ENCODE measurements at regions not wholly inside any gene's neighbourhood (a gene's known extent, or its start where the extent isn't known, plus 50 kb on each side); places are given as distances from the start of the nearest gene placed in this dataset.

GRCh38 chr2:217402761-217403383 lies 543.0 kb upstream of the TNP1 start:
- Histone ChIP-seq H3K4me2 (no peak overlapping the region), H3K27ac (ENCODE audit: low read depth in 2 of 2, low read length in 1 of 2) (peak overlapping the region in 1 of 2 experiments; percentile 36; a peak in 1 of 4 replicates), H3K36me3 (replicated peaks in 1 of 2; ENCODE audit: control insufficient read depth in 1 of 2, insufficient read depth in 2 of 2, low read length in 1 of 2) (no peaks in the 10 kb centered on the region), H3K27me3 (ENCODE audit: insufficient read depth) (no peaks in the 10 kb centered on the region), H2AFZ (ENCODE audit: low read depth) (no peak overlapping the region), H3K4me1 (ENCODE audit: control insufficient read depth in 1 of 2, insufficient read depth in 2 of 2, low read depth in 1 of 2, low read length in 1 of 2) (peaks cover 0 to 9% of the 10 kb centered on the region in 2 experiments; a peak in 1 of 4 replicates), H3K9ac (no peak overlapping the region), H4K20me1 (ENCODE audit: insufficient read depth) (no peaks in the 10 kb centered on the region), H3K79me2 (ENCODE audit: insufficient read depth) (no peaks in the 10 kb centered on the region), H3K9me2 (no peaks in the 10 kb centered on the region), H3K9me3 (no peaks in the 10 kb centered on the region), H3K4me3 (ENCODE audit: low read depth in 2 of 2, low read length in 1 of 2) (no peak overlapping the region), H3F3A (replicated peaks; ENCODE audit: insufficient read depth) (no peaks in the 10 kb centered on the region)
- ChIA-PET CTCF (interaction anchor here (1.0 to 1.2 kb wide), 2 partner anchors 32 to 310 kb away, joined by 3 read pairs; no protein-coding TSS in a partner anchor), POLR2A (no interaction called here)
- DNase-seq: no peak
- WGBS (ENCODE audit: low lambda C conversion rate): 50% methylated on average over 6 of the region's 6 CpGs
- TF ChIP-seq MEF2A (IDR thresholded peaks at IDR 0.05; ENCODE audit: borderline replicate concordance, low read depth): no peak
- no peak for TF ChIP-seq NRF1 (IDR thresholded peaks at IDR 0.05; ENCODE audit: low read depth, low read length)
- 0 out of 2 replicates have a peak, but pooled peaks have one; percentile 33 for TF ChIP-seq NFIC (IDR thresholded peaks at IDR 0.05; ENCODE audit: borderline replicate concordance)
- TF ChIP-seq SIN3A (IDR thresholded peaks at IDR 0.05; ENCODE audit: borderline replicate concordance, low read depth, low read length): no peak
- TF ChIP-seq RFX5 (IDR thresholded peaks at IDR 0.05; ENCODE audit: low read length): no peak
- TF ChIP-seq FOSL2 (IDR thresholded peaks at IDR 0.05; ENCODE audit: borderline replicate concordance, low read depth): no peak
- no peak for TF ChIP-seq SMC3 (IDR thresholded peaks at IDR 0.05; ENCODE audit: low read depth, low read length)

- Histone ChIP-seq H4K20me1 (ENCODE audit: insufficient read depth) (no peaks in the 10 kb centered on the region), H3K9ac (no peak overlapping the region), H3K79me2 (ENCODE audit: insufficient read depth) (no peaks in the 10 kb centered on the region), H3K27ac (ENCODE audit: low read depth in 2 of 2, low read length in 1 of 2) (no peak overlapping the region), H3K36me3 (replicated peaks in 1 of 2; ENCODE audit: control insufficient read depth in 1 of 2, insufficient read depth in 2 of 2, low read length in 1 of 2) (no peaks in the 10 kb centered on the region), H3K9me2 (no peaks in the 10 kb centered on the region), H3K9me3 (no peaks in the 10 kb centered on the region), H3K27me3 (ENCODE audit: insufficient read depth) (no peaks in the 10 kb centered on the region), H3K4me3 (ENCODE audit: low read depth in 2 of 2, low read length in 1 of 2) (no peak overlapping the region), H2AFZ (ENCODE audit: low read depth) (no peak overlapping the region), H3K4me2 (no peak overlapping the region), H3K4me1 (ENCODE audit: control insufficient read depth in 1 of 2, insufficient read depth in 2 of 2, low read depth in 1 of 2, low read length in 1 of 2) (peaks cover 0 to 9% of the 10 kb centered on the region in 2 experiments; a peak in 1 of 4 replicates), H3F3A (replicated peaks; ENCODE audit: insufficient read depth) (no peaks in the 10 kb centered on the region)
- no peak for DNase-seq
- ChIA-PET CTCF (no interaction called here), POLR2A (no interaction called here)
- WGBS (ENCODE audit: low lambda C conversion rate): 100% methylated on average over 3 of the region's 3 CpGs
- no peak for TF ChIP-seq SIN3A (IDR thresholded peaks at IDR 0.05; ENCODE audit: borderline replicate concordance, low read depth, low read length)
- TF ChIP-seq TEAD4 (IDR thresholded peaks at IDR 0.05; ENCODE audit: borderline replicate concordance, insufficient read depth): no peak
- no peak for TF ChIP-seq MAX (IDR thresholded peaks at IDR 0.05; ENCODE audit: low read depth)
- TF ChIP-seq, protein P1, sequence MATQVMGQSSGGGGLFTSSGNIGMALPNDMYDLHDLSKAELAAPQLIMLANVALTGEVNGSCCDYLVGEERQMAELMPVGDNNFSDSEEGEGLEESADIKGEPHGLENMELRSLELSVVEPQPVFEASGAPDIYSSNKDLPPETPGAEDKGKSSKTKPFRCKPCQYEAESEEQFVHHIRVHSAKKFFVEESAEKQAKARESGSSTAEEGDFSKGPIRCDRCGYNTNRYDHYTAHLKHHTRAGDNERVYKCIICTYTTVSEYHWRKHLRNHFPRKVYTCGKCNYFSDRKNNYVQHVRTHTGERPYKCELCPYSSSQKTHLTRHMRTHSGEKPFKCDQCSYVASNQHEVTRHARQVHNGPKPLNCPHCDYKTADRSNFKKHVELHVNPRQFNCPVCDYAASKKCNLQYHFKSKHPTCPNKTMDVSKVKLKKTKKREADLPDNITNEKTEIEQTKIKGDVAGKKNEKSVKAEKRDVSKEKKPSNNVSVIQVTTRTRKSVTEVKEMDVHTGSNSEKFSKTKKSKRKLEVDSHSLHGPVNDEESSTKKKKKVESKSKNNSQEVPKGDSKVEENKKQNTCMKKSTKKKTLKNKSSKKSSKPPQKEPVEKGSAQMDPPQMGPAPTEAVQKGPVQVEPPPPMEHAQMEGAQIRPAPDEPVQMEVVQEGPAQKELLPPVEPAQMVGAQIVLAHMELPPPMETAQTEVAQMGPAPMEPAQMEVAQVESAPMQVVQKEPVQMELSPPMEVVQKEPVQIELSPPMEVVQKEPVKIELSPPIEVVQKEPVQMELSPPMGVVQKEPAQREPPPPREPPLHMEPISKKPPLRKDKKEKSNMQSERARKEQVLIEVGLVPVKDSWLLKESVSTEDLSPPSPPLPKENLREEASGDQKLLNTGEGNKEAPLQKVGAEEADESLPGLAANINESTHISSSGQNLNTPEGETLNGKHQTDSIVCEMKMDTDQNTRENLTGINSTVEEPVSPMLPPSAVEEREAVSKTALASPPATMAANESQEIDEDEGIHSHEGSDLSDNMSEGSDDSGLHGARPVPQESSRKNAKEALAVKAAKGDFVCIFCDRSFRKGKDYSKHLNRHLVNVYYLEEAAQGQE (IDR thresholded peaks at IDR 0.05; ENCODE audit: low read depth, low read length): no peak
- no peak for TF ChIP-seq GATA2 (CRISPR knock-in tag; IDR thresholded peaks at IDR 0.05)
Measured at GRCh38 chr2:217402144-217402543, 542.3 kb upstream of the TNP1 start.
